ENCODE measurements at regions not wholly inside any gene's neighbourhood (a gene's known extent, or its start where the extent isn't known, plus 50 kb on each side); places are given as distances from the start of the nearest gene placed in this dataset.

GRCh38 chr10:33632432-33632831 lies 298.0 kb upstream of the NRP1 start:
- in situ Hi-C loops (cut with MboI; ENCODE audit: low pct_unique_long_range_greater_than_20kb, low sequenced_read_pairs, unreplicated experiment), result no loop called here
- no peak for TF ChIP-seq CTCF (IDR thresholded peaks at IDR 0.05; ENCODE audit: extremely low read depth, insufficient read depth, missing control alignments)
- no peak for DNase-seq (ENCODE audit: low spot score)

- no peak for DNase-seq (ENCODE audit: low spot score)
- in situ Hi-C loops (cut with MboI; ENCODE audit: low pct_unique_long_range_greater_than_20kb, low sequenced_read_pairs, unreplicated experiment), result no loop called here
- no peak for TF ChIP-seq CTCF (IDR thresholded peaks at IDR 0.05; ENCODE audit: extremely low read depth, insufficient read depth, missing control alignments)
These were observed 297.5 kb upstream of the NRP1 start for GRCh38 chr10:33631991-33632390.

DNA sequence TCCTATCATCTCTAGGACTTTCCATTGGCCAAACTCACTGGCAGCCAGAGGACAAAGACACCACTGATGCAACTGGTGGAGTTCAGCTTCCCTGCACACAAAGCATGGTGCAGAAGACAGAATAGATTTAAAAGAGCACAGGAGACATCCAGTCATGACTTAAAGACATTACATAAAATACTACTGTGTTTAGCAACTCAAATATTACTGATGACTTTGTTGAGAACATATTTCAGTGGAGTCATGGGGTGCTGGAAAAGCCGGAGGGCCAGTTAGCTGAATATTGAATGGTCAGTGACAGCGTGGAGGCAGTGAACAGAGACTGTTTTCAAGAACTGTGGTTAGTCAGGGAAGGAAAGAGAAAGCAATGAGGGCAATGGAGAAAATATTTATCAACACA lies 296.3 kb upstream of the NRP1 start:
- in situ Hi-C loops (cut with MboI; ENCODE audit: low pct_unique_long_range_greater_than_20kb, low sequenced_read_pairs, unreplicated experiment), result no loop called here
- no peak for TF ChIP-seq CTCF (IDR thresholded peaks at IDR 0.05; ENCODE audit: extremely low read depth, insufficient read depth, missing control alignments)
- DNase-seq (ENCODE audit: low spot score), result no peak

DNA sequence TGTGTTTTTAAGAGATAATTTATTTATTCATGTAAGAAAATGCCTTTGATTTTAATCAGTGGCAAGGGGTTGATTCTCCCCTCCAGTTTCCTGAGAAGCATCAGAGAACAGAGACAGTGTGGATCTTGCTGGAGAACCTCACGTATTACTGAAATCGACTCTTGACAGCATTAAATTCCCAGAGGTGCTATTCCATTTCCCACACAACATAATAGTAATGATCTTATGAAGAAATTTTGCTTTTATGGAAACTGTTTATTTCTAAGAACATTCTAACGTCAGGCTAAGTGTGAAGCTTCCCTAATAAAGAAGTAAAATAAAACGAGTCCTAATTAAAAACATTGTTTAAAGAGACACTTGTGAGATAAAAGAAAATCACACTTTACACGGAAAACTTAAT lies 293.1 kb upstream of the NRP1 start:
- TF ChIP-seq CTCF (IDR thresholded peaks at IDR 0.05; ENCODE audit: extremely low read depth, insufficient read depth, missing control alignments), result no peak
- in situ Hi-C loops (cut with MboI; ENCODE audit: low pct_unique_long_range_greater_than_20kb, low sequenced_read_pairs, unreplicated experiment), result no loop called here
- DNase-seq (ENCODE audit: low spot score), result no peak

- in situ Hi-C loops (cut with MboI; ENCODE audit: low pct_unique_long_range_greater_than_20kb, low sequenced_read_pairs, unreplicated experiment), result no loop called here
- TF ChIP-seq CTCF (IDR thresholded peaks at IDR 0.05; ENCODE audit: extremely low read depth, insufficient read depth, missing control alignments), result no peak
These were observed 292.5 kb upstream of the NRP1 start for GRCh38 chr10:33626798-33627466.

GRCh38 chr10:33623669-33624068 lies 289.2 kb upstream of the NRP1 start:
- in situ Hi-C loops (cut with MboI; ENCODE audit: low pct_unique_long_range_greater_than_20kb, low sequenced_read_pairs, unreplicated experiment), result no loop called here
- no peak for DNase-seq (ENCODE audit: low spot score)
- no peak for TF ChIP-seq CTCF (IDR thresholded peaks at IDR 0.05; ENCODE audit: extremely low read depth, insufficient read depth, missing control alignments)

More at GRCh38 chr10:33626798-33627466, 292.5 kb upstream of the NRP1 start:
- DNase-seq (ENCODE audit: low spot score), result no peak
